Stimulated activated memory B cell treated with anti-CD40 and anti-IgM and Interleukin-4, amounts not matched to agents 10 μg/mL and 1 μg/mL and 100 μg/mL, for 72 hours (primary cell): ENCODE measurements at regions not wholly inside any gene's neighbourhood (a gene's known extent, or its start where the extent isn't known, plus 50 kb on each side); places are given as distances from the start of the nearest gene placed in this dataset.
"Not testable (repeated sequence)": the region's sequence is repeated elsewhere in the genome, so short reads cannot be mapped to it uniquely, and the experiment has no call there.

Experiments used
- ATAC-seq: fragments of 150-1000 bp; cut with Tn5 transposase; 2 replicates; pipeline ENCODE4 v1.10.0; 2021
- H3K27ac Mint-ChIP-seq: one replicate; pipeline ENCODE4 v1.8.0; 2022; ENCODE audit warnings: mild to moderate bottlenecking, mixed read lengths
- H3K27me3 Mint-ChIP-seq: one replicate; pipeline ENCODE4 v1.8.0; 2022; ENCODE audit warnings: mixed read lengths
- H3K36me3 Mint-ChIP-seq: one replicate; pipeline ENCODE4 v1.8.0; 2022; ENCODE audit warnings: mixed read lengths
- H3K4me1 Mint-ChIP-seq: one replicate; pipeline ENCODE4 v1.8.0; 2022; ENCODE audit warnings: mixed read lengths
- H3K4me3 Mint-ChIP-seq: one replicate; pipeline ENCODE4 v1.8.0; 2022; ENCODE audit warnings: mild to moderate bottlenecking, moderate library complexity, mixed read lengths
- H3K9me3 Mint-ChIP-seq: one replicate; pipeline ENCODE4 v1.8.0; 2022; ENCODE audit warnings: mixed read lengths

DNA sequence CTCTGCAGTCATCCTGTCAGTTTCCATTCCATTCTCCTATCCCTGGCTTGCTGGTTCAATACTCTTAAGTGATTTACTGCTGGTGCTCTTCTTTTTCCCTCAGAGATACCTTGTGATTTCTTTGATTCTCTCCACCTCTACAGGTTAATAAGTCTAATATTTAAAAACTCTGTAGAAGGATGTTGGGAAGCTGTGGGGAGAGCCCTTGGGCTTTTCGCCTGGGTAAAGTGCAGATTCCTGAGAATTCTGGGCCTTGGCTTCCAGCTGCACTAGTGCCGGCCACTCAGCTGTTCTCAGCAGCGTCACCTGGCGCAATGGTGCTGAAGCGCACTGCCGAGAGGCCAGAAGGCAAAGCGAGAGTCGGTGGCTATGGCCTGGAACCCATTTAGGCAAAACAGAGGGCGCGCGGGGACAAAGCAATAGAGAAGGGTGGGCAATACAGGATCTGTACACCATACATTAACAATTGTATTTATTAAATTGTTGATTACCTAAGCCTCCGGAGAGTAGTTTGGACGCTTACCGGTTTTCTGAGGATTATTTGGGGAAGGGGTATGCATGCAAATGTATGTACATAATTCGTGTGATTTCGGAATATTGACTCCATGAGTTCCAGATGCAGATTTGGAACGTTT is 130.3 kb downstream of the PPIAL4A start:
- not testable (repeated sequence) for H3K9me3 Mint-ChIP-seq, H3K4me1 Mint-ChIP-seq, H3K27ac Mint-ChIP-seq, H3K36me3 Mint-ChIP-seq, ATAC-seq, H3K4me3 Mint-ChIP-seq, H3K27me3 Mint-ChIP-seq

DNA sequence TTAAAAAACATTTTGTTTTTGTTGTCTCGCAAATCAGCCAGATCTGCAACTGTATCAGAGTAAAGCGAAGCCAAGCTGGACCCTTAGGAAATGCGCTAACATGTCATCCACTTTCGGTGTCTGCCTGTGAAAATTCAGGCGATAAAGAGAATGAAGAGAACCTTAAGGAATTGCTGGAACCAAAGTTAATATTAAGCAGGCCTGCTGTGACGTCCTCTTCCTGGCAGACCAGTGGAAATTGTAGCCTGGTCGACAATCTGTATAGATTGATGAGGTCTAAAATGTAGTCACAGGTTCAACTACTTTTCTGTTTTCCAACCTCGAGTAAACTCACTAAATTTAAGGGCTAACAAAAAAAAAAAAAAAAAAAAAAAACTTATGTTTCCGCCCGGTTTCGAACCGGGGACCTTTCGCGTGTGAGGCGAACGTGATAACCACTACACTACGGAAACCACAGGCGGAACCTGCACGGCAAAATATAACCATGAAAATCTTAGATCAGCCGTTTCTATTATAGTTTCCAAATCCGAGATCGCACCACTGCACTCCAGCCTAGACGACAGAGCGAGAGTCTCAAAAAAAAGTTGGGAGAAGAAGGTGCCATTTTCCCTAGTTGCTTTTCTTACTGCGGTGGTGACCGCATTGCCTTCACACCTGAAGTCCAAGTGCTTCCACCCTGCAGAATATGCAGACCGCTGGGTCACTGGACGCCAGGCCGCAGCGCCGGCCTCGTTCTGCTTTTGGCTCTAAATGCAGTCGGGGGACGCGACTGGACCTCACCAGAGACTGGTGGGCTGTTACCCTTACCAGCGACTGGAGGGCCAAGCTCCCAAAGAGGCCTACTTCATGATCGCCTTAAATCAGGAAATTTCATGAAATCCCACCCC is 131.0 kb downstream of the PPIAL4A start:
- not testable (repeated sequence) for H3K4me3 Mint-ChIP-seq, H3K27me3 Mint-ChIP-seq, H3K4me1 Mint-ChIP-seq, H3K36me3 Mint-ChIP-seq, H3K9me3 Mint-ChIP-seq, H3K27ac Mint-ChIP-seq, ATAC-seq

GRCh38 chr1:121021716-121022115 is 132.1 kb downstream of the PPIAL4A start:
- H3K9me3 Mint-ChIP-seq, result not testable (repeated sequence)

DNA sequence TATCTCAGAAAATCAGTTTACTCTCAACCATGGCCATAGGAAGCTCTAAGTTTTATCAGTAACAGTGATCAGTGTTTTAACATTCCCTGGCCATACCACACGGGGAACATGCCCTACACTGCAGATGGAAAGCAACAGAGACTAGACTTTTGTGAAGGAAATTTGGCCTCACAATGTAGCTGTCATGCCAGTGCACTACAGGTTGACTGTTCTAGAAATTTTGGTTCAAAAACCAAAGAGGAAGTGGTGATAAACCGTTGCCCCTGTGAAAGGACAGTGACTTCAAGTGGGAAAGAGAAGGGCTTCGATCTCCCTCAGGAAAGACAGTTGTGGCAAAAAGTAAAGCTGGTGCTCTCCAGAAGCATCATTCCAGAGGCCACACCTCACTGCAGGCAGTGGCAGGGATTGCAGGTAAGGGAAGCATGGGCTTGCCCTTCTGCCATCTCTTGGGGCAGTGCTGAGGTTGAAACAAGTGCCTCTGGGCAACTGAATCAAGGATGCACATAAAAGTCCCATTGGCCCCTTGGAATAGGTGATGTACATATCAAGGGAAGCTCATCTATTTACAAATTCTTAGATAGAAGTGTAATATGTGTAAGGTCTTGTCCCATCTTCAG is 143.4 kb downstream of the PPIAL4A start:
- not testable (repeated sequence) for H3K36me3 Mint-ChIP-seq, H3K4me3 Mint-ChIP-seq, ATAC-seq, H3K27me3 Mint-ChIP-seq, H3K4me1 Mint-ChIP-seq, H3K9me3 Mint-ChIP-seq, H3K27ac Mint-ChIP-seq

More at GRCh38 chr1:121021716-121022115, 132.1 kb downstream of the PPIAL4A start:
- not testable (repeated sequence) for H3K27ac Mint-ChIP-seq, H3K4me1 Mint-ChIP-seq, H3K36me3 Mint-ChIP-seq, ATAC-seq, H3K27me3 Mint-ChIP-seq, H3K4me3 Mint-ChIP-seq

DNA sequence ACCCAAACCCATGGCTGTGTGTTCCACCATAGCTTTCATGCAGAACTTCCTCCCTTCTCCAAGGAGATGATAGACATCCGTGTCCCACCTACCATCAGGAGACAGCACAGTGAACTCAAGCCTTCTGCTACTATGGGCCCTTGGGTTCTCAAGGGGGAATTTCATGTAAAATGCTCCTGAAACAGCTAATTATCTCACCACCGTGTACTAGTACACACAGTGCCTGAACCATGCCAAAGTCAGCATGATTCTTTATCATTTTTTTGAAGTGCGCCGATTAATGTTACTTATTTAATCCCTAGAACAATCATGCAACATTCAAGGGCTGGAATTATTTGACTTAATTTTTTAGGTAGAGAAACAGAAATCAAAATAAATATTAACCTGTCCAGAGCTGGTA is 147.2 kb downstream of the PPIAL4A start:
- H3K4me1 Mint-ChIP-seq, ATAC-seq: not testable (repeated sequence)

DNA sequence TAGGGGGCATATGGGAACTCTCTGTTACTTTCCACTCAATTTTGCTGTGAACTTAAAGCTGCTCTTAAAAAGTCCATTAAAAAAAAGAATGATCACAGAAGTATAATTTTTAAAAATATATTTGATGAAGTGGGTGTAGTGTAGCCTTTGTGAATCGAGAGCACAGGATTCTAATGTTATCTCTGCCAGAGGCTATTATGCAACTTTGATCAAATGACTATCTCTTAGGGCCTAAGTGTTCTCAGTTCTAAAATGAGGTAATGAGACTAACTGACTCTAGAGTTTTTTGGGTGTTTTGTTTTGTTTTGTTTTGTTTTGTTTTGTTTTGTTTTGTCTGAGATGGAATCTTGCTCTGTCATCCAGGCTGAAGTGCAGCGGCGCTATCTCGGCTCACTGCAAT is 143.2 kb downstream of the FAM72B start:
- not testable (repeated sequence) for H3K27ac Mint-ChIP-seq, ATAC-seq, H3K36me3 Mint-ChIP-seq, H3K27me3 Mint-ChIP-seq, H3K4me1 Mint-ChIP-seq, H3K9me3 Mint-ChIP-seq, H3K4me3 Mint-ChIP-seq

More for the DNA sequence above, 147.2 kb downstream of the PPIAL4A start:
- H3K27ac Mint-ChIP-seq, H3K36me3 Mint-ChIP-seq, H3K9me3 Mint-ChIP-seq, H3K27me3 Mint-ChIP-seq, H3K4me3 Mint-ChIP-seq: not testable (repeated sequence)

DNA sequence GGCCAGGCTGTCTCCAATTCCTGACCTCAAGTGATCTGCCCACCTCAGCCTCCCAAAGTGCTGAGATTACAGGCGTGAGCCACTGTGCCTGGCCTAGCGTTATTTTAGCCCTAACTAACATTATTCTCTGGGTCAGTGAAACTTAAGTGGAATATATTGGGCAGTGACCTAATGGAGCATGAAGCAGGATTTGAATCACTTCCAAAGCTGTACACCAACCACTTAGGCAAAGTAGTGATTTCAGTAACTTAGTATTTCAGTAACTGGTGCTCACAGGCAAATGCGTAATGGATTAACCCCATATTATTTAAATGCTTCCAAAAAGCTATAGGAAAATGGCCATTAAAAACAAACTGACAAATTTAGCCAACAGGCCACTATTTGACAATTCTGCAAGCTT is 142.6 kb downstream of the FAM72B start:
- not testable (repeated sequence) for ATAC-seq, H3K9me3 Mint-ChIP-seq, H3K27me3 Mint-ChIP-seq, H3K4me3 Mint-ChIP-seq, H3K4me1 Mint-ChIP-seq, H3K27ac Mint-ChIP-seq, H3K36me3 Mint-ChIP-seq

DNA sequence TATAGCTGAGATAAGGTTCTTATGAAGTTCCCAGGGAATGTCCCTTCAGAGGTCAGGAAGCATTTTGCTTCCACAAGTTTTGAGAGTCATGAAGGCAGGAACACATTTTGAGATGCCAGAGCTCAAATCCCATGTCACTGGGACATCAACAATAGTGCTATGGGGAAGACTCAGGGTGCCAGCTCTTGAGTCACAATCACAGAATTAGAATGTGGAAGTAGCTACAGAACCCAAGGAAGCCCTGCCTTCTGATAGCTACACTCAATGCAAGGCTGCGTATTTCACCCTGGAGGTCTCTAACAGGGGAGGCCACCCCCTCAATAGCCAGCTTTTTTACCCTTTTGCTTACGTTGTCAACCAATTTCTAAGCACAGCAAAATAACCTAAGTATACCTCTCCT is 141.3 kb downstream of the FAM72B start:
- not testable (repeated sequence) for H3K9me3 Mint-ChIP-seq, H3K4me1 Mint-ChIP-seq, H3K4me3 Mint-ChIP-seq, ATAC-seq, H3K36me3 Mint-ChIP-seq, H3K27ac Mint-ChIP-seq, H3K27me3 Mint-ChIP-seq

GRCh38 chr1:121048293-121048752 is 135.8 kb downstream of the FAM72B start:
- H3K36me3 Mint-ChIP-seq, H3K4me1 Mint-ChIP-seq, ATAC-seq, H3K4me3 Mint-ChIP-seq, H3K9me3 Mint-ChIP-seq, H3K27ac Mint-ChIP-seq: not testable (repeated sequence)
- H3K27me3 Mint-ChIP-seq, result peaks cover 20% of the 10 kb centered on the region

DNA sequence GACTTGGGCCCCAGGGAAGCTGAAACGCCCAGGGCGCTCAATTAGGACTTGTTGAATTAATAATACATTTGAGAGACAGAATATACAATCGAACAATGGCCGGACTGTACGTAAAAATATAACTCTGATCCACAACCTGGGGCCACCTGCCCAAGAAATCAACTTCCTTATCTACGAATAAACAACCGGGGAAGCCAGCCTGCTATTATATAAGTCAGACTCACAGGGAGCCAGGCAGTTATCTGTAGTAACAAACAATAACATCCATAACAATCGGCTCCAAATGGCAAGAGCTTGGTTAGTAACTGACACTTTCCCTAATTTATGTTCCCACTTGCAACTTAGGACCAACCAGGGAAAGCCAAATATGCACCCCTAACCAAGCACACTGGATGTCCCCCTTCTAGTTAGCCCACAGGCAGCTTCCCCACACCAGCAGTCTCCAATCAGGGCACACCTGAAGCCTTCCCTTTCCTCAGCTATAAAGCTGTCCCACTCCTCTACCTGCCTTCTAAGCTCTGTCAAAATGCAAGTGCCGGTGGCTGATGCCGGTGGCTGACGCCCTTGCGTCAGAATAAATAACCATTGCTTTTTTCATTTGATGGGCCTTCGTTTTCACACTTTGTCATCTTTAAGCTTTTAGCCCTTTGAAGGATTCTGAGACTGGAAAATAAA is 135.2 kb downstream of the FAM72B start:
- not testable (repeated sequence) for H3K4me3 Mint-ChIP-seq, ATAC-seq, H3K4me1 Mint-ChIP-seq

DNA sequence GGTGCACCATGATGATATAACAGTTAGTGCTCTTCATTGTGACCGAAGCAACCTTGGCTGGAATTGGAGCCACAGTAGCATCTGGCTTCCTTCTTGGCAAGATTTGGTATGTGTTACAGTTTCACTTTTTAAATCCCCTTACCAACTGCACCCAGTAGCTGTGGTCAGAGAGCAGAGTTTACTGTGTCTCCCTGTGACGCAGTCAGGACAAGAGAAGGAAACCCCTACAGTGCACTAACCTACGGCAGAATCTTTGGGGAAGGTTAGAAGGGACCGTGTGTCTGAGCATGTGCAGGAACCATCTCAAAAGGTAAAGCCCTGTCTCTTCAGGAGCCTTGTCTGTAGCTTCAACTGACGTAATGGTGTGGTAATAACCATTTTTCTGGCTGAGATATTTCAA is 134.0 kb downstream of the FAM72B start:
- H3K4me3 Mint-ChIP-seq, ATAC-seq, H3K27ac Mint-ChIP-seq, H3K9me3 Mint-ChIP-seq, H3K4me1 Mint-ChIP-seq, H3K36me3 Mint-ChIP-seq: not testable (repeated sequence)
- H3K27me3 Mint-ChIP-seq, result peaks cover 20% of the 10 kb centered on the region

More for the DNA sequence above, 135.2 kb downstream of the FAM72B start:
- H3K27ac Mint-ChIP-seq, H3K9me3 Mint-ChIP-seq, H3K36me3 Mint-ChIP-seq: not testable (repeated sequence)
- H3K27me3 Mint-ChIP-seq, result peaks cover 20% of the 10 kb centered on the region

- ATAC-seq, H3K27ac Mint-ChIP-seq, H3K9me3 Mint-ChIP-seq, H3K36me3 Mint-ChIP-seq, H3K4me1 Mint-ChIP-seq: not testable (repeated sequence)
- peak overlapping the region; percentile 6 for H3K4me3 Mint-ChIP-seq
- peaks cover 12% of the 10 kb centered on the region for H3K27me3 Mint-ChIP-seq
Observed at GRCh38 chr1:121051161-121051790, 132.9 kb downstream of the FAM72B start.

DNA sequence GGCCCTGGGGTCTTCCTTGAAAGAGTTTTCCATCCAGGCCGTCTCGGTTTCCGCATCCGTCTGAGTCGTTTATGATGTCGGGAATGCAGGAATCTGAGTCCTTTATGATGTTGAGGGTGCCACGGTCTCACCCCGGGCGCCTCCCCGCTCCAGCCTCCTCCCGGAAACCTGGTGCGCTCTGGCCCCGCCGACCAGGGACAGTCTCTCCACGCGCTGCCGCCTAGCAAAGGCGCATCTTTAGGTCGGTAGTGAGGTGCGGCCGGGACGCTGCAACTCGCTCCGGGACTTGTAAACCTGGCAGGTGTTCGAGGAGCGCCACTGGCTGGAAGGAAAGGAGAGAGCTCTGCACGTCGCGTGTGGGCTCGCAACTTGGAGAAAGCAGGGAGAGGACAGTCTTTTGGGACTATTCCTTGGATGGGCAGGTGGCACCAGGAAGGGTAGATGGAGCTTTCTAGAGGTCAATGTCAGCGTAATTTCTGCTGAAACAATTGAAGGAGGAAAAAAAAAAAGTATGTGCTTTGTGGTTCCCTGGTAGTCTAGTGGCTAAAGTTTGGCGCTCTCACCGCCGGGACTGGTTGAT is 132.0 kb downstream of the FAM72B start:
- peaks cover 12% of the 10 kb centered on the region for H3K27me3 Mint-ChIP-seq
- not testable (repeated sequence) for H3K9me3 Mint-ChIP-seq, H3K4me3 Mint-ChIP-seq, H3K4me1 Mint-ChIP-seq, H3K36me3 Mint-ChIP-seq, H3K27ac Mint-ChIP-seq, ATAC-seq

GRCh38 chr1:121054928-121055327 is 129.2 kb downstream of the FAM72B start:
- not testable (repeated sequence) for H3K9me3 Mint-ChIP-seq, H3K36me3 Mint-ChIP-seq, ATAC-seq, H3K4me1 Mint-ChIP-seq, H3K27ac Mint-ChIP-seq, H3K4me3 Mint-ChIP-seq
- peaks cover 12% of the 10 kb centered on the region for H3K27me3 Mint-ChIP-seq

- H3K4me1 Mint-ChIP-seq, H3K36me3 Mint-ChIP-seq, H3K9me3 Mint-ChIP-seq, H3K27ac Mint-ChIP-seq, H3K27me3 Mint-ChIP-seq, H3K4me3 Mint-ChIP-seq, ATAC-seq: not testable (repeated sequence)
Observed at GRCh38 chr1:121066925-121067324, 117.2 kb downstream of the FAM72B start.
